ENCODE measurements at regions not wholly inside any gene's neighbourhood (a gene's known extent, or its start where the extent isn't known, plus 50 kb on each side); places are given as distances from the start of the nearest gene placed in this dataset.

DNA sequence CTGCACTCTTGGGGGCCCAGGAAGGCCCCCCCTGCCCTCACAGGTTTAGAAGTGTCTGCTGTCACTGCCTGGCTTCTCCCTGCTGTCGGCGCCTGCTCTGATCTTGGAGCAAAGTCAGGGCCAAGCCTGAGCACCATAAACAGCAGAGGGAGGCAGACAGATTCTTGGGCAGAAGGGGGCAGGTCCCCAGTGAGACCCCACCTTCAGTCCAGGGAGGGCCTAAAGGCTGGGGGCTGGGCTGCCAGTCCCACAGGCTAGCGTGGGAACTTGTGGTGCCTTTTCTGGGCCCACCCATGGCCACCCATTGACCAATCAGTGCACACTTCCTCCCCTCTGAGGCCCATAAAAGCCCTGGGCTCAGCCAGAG, 124.0 kb downstream of the OLFM1 start:
- TF ChIP-seq POLR2AphosphoS5 (IDR thresholded peaks at IDR 0.05) (no peak), POLR2A (IDR thresholded peaks at IDR 0.05) (no peak), EP300 (IDR thresholded peaks at IDR 0.05) (no peak)
- TF ChIP-seq, protein P1, sequence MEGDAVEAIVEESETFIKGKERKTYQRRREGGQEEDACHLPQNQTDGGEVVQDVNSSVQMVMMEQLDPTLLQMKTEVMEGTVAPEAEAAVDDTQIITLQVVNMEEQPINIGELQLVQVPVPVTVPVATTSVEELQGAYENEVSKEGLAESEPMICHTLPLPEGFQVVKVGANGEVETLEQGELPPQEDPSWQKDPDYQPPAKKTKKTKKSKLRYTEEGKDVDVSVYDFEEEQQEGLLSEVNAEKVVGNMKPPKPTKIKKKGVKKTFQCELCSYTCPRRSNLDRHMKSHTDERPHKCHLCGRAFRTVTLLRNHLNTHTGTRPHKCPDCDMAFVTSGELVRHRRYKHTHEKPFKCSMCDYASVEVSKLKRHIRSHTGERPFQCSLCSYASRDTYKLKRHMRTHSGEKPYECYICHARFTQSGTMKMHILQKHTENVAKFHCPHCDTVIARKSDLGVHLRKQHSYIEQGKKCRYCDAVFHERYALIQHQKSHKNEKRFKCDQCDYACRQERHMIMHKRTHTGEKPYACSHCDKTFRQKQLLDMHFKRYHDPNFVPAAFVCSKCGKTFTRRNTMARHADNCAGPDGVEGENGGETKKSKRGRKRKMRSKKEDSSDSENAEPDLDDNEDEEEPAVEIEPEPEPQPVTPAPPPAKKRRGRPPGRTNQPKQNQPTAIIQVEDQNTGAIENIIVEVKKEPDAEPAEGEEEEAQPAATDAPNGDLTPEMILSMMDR (IDR thresholded peaks at IDR 0.05): no peak
- H3K4me1 ChIP-seq: peaks cover 0 to 10% (median 0%) of the 10 kb centered on the region in 3 donors
- peaks cover 0 to 13% (median 0%) of the 10 kb centered on the region in 3 donors for H3K9me3 ChIP-seq
- WGBS, 2 donors (ENCODE audit: low coverage in 1 of 2): 67% methylated on average over 1 of the region's 3 CpGs; no CpG with 5 or more reads in 1 of the 2 donors
- no peaks in the 10 kb centered on the region for H3K36me3 ChIP-seq
- no peak overlapping the region for H3K4me3 ChIP-seq
- H3K27me3 ChIP-seq: peaks cover 82% of the 10 kb centered on the region
- ATAC-seq: no peak
- no peak overlapping the region for H3K27ac ChIP-seq

DNA sequence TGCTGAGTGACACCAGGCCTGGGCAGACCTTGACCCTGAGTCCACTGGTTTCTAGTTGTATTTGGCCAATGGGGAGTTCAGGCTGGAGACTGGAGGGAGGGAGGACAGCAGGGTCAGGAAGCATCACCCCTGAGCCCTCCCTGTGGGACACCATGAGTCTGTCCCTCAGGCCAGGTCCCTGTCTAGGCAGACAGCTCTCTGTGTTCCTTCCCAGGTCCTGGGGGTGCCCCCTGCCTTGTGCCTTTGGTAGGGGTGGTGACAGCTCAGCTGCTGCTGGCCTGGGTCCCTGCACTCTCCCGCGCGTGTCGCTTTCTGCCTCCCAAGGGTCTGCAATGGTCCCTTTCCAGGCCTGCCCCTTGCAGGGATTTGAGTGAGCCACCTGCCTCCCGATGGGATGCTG, 125.5 kb downstream of the OLFM1 start:
- H3K4me1 ChIP-seq: peaks cover 0 to 15% (median 0%) of the 10 kb centered on the region in 3 donors
- H3K36me3 ChIP-seq: no peaks in the 10 kb centered on the region
- no CpG with 5 or more reads among the region's 5 CpGs for WGBS, 2 donors (ENCODE audit: low coverage in 1 of 2)
- no peak for ATAC-seq
- TF ChIP-seq EP300 (IDR thresholded peaks at IDR 0.05) (no peak), POLR2A (IDR thresholded peaks at IDR 0.05) (no peak)
- TF ChIP-seq, protein P1 (IDR thresholded peaks at IDR 0.05): no peak
- no peak overlapping the region for H3K27ac ChIP-seq
- H3K4me3 ChIP-seq: no peak overlapping the region
- H3K9me3 ChIP-seq: peaks cover 0 to 13% (median 0%) of the 10 kb centered on the region in 3 donors
- peaks cover 92% of the 10 kb centered on the region for H3K27me3 ChIP-seq

DNA sequence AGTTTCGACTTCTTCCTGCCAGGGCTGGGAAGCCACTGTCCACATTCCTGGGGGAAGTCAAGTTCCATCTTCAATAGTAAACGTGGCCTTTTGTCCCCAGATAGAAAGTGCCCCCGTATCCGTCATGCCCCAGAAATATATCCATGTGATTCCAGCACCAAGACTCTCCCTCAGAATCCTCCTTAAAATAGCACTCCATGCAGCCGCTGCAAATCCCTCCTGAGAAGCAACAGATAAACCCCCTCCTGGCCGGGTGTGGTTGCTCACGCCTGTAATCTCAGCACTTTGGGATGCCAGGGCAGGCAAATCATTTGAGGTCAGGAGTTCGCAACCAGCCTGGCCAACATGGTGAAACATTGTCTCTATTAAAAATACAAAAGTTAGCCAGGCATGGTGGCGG, 126.1 kb downstream of the OLFM1 start:
- H3K27ac ChIP-seq: no peak overlapping the region
- ATAC-seq: no peak
- H3K27me3 ChIP-seq: peaks cover 96% of the 10 kb centered on the region
- no peaks in the 10 kb centered on the region for H3K36me3 ChIP-seq
- 82 to 89% methylated on average over 3 to 6 of the region's 9 CpGs for WGBS, 2 donors (ENCODE audit: low coverage in 1 of 2)
- TF ChIP-seq, protein P1 (IDR thresholded peaks at IDR 0.05): no peak
- TF ChIP-seq POLR2A (IDR thresholded peaks at IDR 0.05) (no peak), EP300 (IDR thresholded peaks at IDR 0.05) (no peak), POLR2AphosphoS5 (IDR thresholded peaks at IDR 0.05) (no peak)
- H3K4me1 ChIP-seq: peaks cover 0 to 15% (median 0%) of the 10 kb centered on the region in 3 donors
- no peak overlapping the region for H3K4me3 ChIP-seq
- peaks cover 0 to 13% (median 0%) of the 10 kb centered on the region in 3 donors for H3K9me3 ChIP-seq

DNA sequence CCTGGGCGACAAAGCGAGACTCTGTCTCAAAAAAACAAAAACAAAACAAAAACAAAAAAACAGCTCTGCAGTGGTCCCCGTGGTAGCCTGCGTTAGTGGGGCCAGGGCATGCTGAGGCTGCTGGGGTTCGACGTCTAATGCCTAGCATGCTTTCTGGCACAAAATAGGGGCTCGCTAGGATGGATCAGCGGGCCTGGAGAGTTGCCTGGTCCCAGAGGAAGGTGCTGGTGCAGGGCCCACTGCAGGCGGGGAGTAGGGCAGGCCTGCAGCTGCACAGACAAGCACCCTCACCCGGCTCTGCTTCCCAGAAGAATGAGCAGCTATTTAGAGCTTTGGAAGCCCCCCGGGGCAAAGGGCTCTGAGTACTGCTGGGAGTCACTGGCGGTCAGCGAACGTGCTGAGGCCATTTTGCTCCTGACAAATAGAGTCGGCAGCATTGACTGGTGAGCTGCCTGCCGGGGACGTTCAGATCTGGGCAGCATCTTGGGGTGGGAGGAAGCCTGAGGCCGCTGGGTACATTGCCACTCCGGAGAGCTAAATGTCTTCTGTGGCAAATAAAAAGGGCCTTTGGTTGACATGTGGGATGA, 126.7 kb downstream of the OLFM1 start:
- TF ChIP-seq POLR2AphosphoS5 (IDR thresholded peaks at IDR 0.05) (no peak), EP300 (IDR thresholded peaks at IDR 0.05) (no peak), POLR2A (IDR thresholded peaks at IDR 0.05) (no peak)
- TF ChIP-seq, protein P1 (IDR thresholded peaks at IDR 0.05): no peak
- Histone ChIP-seq H3K9me3 (peaks cover 0 to 13% (median 0%) of the 10 kb centered on the region in 3 donors), H3K27me3 (peaks cover 96% of the 10 kb centered on the region), H3K4me3 (no peak overlapping the region), H3K36me3 (no peaks in the 10 kb centered on the region), H3K27ac (no peak overlapping the region), H3K4me1 (peaks cover 0 to 15% (median 0%) of the 10 kb centered on the region in 3 donors)
- no peak for ATAC-seq
- 40 to 63% methylated on average over 3 to 9 of the region's 19 CpGs for WGBS, 2 donors (ENCODE audit: low coverage in 1 of 2)

DNA sequence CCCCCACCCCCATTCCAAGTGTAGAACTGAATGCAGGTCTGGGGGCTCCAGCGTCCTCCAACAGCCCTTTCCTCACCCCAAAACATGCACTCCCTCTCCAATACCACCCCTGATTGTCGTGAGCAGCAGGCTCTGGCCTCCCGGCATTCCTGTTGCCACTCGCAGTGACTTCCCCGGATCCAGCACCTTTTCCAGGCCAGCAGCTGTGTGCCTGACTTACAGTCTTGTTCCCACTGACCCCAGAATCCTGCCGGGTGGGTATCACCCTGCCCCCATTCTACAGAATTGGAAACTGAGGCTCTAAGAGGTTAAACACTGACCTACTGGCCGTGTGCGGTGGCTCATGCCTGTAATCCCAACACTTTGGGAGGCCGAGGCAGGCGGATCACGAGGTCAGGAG, 127.2 kb downstream of the OLFM1 start:
- no peak for ATAC-seq
- H3K4me3 ChIP-seq: no peak overlapping the region
- H3K9me3 ChIP-seq: peaks cover 0 to 13% (median 0%) of the 10 kb centered on the region in 3 donors
- peaks cover 96% of the 10 kb centered on the region for H3K27me3 ChIP-seq
- TF ChIP-seq EP300 (IDR thresholded peaks at IDR 0.05) (no peak), POLR2A (IDR thresholded peaks at IDR 0.05) (no peak), POLR2AphosphoS5 (IDR thresholded peaks at IDR 0.05) (no peak)
- TF ChIP-seq, protein P1 (IDR thresholded peaks at IDR 0.05): no peak
- H3K36me3 ChIP-seq: no peaks in the 10 kb centered on the region
- H3K4me1 ChIP-seq: peaks cover 0 to 15% (median 0%) of the 10 kb centered on the region in 3 donors
- H3K27ac ChIP-seq: no peak overlapping the region
- WGBS, 2 donors (ENCODE audit: low coverage in 1 of 2): 84% methylated on average over 7 of the region's 11 CpGs; no CpG with 5 or more reads in 1 of the 2 donors
